ENCODE measurements at regions not wholly inside any gene's neighbourhood (a gene's known extent, or its start where the extent isn't known, plus 50 kb on each side); places are given as distances from the start of the nearest gene placed in this dataset.

GRCh38 chr1:218964471-218965185 is 209.1 kb upstream of the LYPLAL1 start:
- Histone ChIP-seq H3K9ac (ENCODE audit: low read depth, low read length) (no peak overlapping the region), H3K27me3 (ENCODE audit: control insufficient read depth, insufficient read depth, low read length) (no peaks in the 10 kb centered on the region), H3K4me3 (ENCODE audit: low read depth, low read length) (no peak overlapping the region), H3K4me1 (ENCODE audit: control insufficient read depth, insufficient read depth, low read length) (no peaks in the 10 kb centered on the region), H3K9me3 (ENCODE audit: control insufficient read depth, insufficient read depth, low read length) (no peaks in the 10 kb centered on the region; the same call in 1 of the 2 replicates), H3K36me3 (ENCODE audit: control insufficient read depth, insufficient read depth, low read length) (no peaks in the 10 kb centered on the region), H3K27ac (ENCODE audit: low read depth, low read length) (no peak overlapping the region)

GRCh38 chr1:218965821-218966220 is 207.9 kb upstream of the LYPLAL1 start:
- no peaks in the 10 kb centered on the region for H3K36me3 ChIP-seq (ENCODE audit: control insufficient read depth, insufficient read depth, low read length)
- no peak overlapping the region for H3K27ac ChIP-seq (ENCODE audit: low read depth, low read length)

GRCh38 chr1:218967254-218967653 is 206.4 kb upstream of the LYPLAL1 start:
- Histone ChIP-seq H3K4me3 (ENCODE audit: low read depth, low read length) (no peak overlapping the region), H3K27ac (ENCODE audit: low read depth, low read length) (no peak overlapping the region), H3K9ac (ENCODE audit: low read depth, low read length) (no peak overlapping the region), H3K36me3 (ENCODE audit: control insufficient read depth, insufficient read depth, low read length) (no peaks in the 10 kb centered on the region), H3K9me3 (ENCODE audit: control insufficient read depth, insufficient read depth, low read length) (peaks cover 3% of the 10 kb centered on the region), H3K27me3 (ENCODE audit: control insufficient read depth, insufficient read depth, low read length) (no peaks in the 10 kb centered on the region), H3K4me1 (ENCODE audit: control insufficient read depth, insufficient read depth, low read length) (no peaks in the 10 kb centered on the region)

More at GRCh38 chr1:218965821-218966220, 207.9 kb upstream of the LYPLAL1 start:
- Histone ChIP-seq H3K4me3 (ENCODE audit: low read depth, low read length) (no peak overlapping the region), H3K4me1 (ENCODE audit: control insufficient read depth, insufficient read depth, low read length) (no peaks in the 10 kb centered on the region), H3K27me3 (ENCODE audit: control insufficient read depth, insufficient read depth, low read length) (no peaks in the 10 kb centered on the region), H3K9ac (ENCODE audit: low read depth, low read length) (no peak overlapping the region), H3K9me3 (ENCODE audit: control insufficient read depth, insufficient read depth, low read length) (no peaks in the 10 kb centered on the region; the same call in none of the 2 replicates)

- Histone ChIP-seq H3K27me3 (ENCODE audit: control insufficient read depth, insufficient read depth, low read length) (no peaks in the 10 kb centered on the region), H3K36me3 (ENCODE audit: control insufficient read depth, insufficient read depth, low read length) (no peaks in the 10 kb centered on the region), H3K4me3 (ENCODE audit: low read depth, low read length) (no peak overlapping the region)
Observed at GRCh38 chr1:218967836-218968235, 205.8 kb upstream of the LYPLAL1 start.

GRCh38 chr1:218969006-218969405 is 204.7 kb upstream of the LYPLAL1 start:
- no peak overlapping the region for H3K4me3 ChIP-seq (ENCODE audit: low read depth, low read length)
- H3K9me3 ChIP-seq (ENCODE audit: control insufficient read depth, insufficient read depth, low read length): peaks cover 15% of the 10 kb centered on the region
- H3K9ac ChIP-seq (ENCODE audit: low read depth, low read length): no peak overlapping the region
- no peaks in the 10 kb centered on the region for H3K4me1 ChIP-seq (ENCODE audit: control insufficient read depth, insufficient read depth, low read length)
- H3K36me3 ChIP-seq (ENCODE audit: control insufficient read depth, insufficient read depth, low read length): no peaks in the 10 kb centered on the region
- no peak overlapping the region for H3K27ac ChIP-seq (ENCODE audit: low read depth, low read length)
- no peaks in the 10 kb centered on the region for H3K27me3 ChIP-seq (ENCODE audit: control insufficient read depth, insufficient read depth, low read length)

More at GRCh38 chr1:218967836-218968235, 205.8 kb upstream of the LYPLAL1 start:
- H3K9ac ChIP-seq (ENCODE audit: low read depth, low read length): no peak overlapping the region
- peaks cover 8% of the 10 kb centered on the region for H3K9me3 ChIP-seq (ENCODE audit: control insufficient read depth, insufficient read depth, low read length)
- H3K4me1 ChIP-seq (ENCODE audit: control insufficient read depth, insufficient read depth, low read length): no peaks in the 10 kb centered on the region
- H3K27ac ChIP-seq (ENCODE audit: low read depth, low read length): no peak overlapping the region

- no peaks in the 10 kb centered on the region for H3K27me3 ChIP-seq (ENCODE audit: control insufficient read depth, insufficient read depth, low read length)
- no peaks in the 10 kb centered on the region for H3K36me3 ChIP-seq (ENCODE audit: control insufficient read depth, insufficient read depth, low read length)
- no peak overlapping the region for H3K27ac ChIP-seq (ENCODE audit: low read depth, low read length)
- H3K9me3 ChIP-seq (ENCODE audit: control insufficient read depth, insufficient read depth, low read length): peaks cover 15% of the 10 kb centered on the region
- no peak overlapping the region for H3K9ac ChIP-seq (ENCODE audit: low read depth, low read length)
- no peaks in the 10 kb centered on the region for H3K4me1 ChIP-seq (ENCODE audit: control insufficient read depth, insufficient read depth, low read length)
- no peak overlapping the region for H3K4me3 ChIP-seq (ENCODE audit: low read depth, low read length)
Observed at GRCh38 chr1:218970397-218970990, 203.2 kb upstream of the LYPLAL1 start.

GRCh38 chr1:218971156-218971555 is 202.5 kb upstream of the LYPLAL1 start:
- Histone ChIP-seq H3K27me3 (ENCODE audit: control insufficient read depth, insufficient read depth, low read length) (no peaks in the 10 kb centered on the region), H3K36me3 (ENCODE audit: control insufficient read depth, insufficient read depth, low read length) (no peaks in the 10 kb centered on the region), H3K4me3 (ENCODE audit: low read depth, low read length) (no peak overlapping the region)

GRCh38 chr1:218980881-218981280 is 192.8 kb upstream of the LYPLAL1 start:
- H3K9me3 ChIP-seq (ENCODE audit: control insufficient read depth, insufficient read depth, low read length): no peaks in the 10 kb centered on the region
- H3K36me3 ChIP-seq (ENCODE audit: control insufficient read depth, insufficient read depth, low read length): no peaks in the 10 kb centered on the region
- no peaks in the 10 kb centered on the region for H3K27me3 ChIP-seq (ENCODE audit: control insufficient read depth, insufficient read depth, low read length)
- no peak overlapping the region for H3K9ac ChIP-seq (ENCODE audit: low read depth, low read length)
- no peaks in the 10 kb centered on the region for H3K4me1 ChIP-seq (ENCODE audit: control insufficient read depth, insufficient read depth, low read length)
- H3K27ac ChIP-seq (ENCODE audit: low read depth, low read length): no peak overlapping the region
- H3K4me3 ChIP-seq (ENCODE audit: low read depth, low read length): no peak overlapping the region

More at GRCh38 chr1:218971156-218971555, 202.5 kb upstream of the LYPLAL1 start:
- H3K9me3 ChIP-seq (ENCODE audit: control insufficient read depth, insufficient read depth, low read length): peaks cover 15% of the 10 kb centered on the region
- H3K4me1 ChIP-seq (ENCODE audit: control insufficient read depth, insufficient read depth, low read length): no peaks in the 10 kb centered on the region
- no peak overlapping the region for H3K27ac ChIP-seq (ENCODE audit: low read depth, low read length)
- no peak overlapping the region for H3K9ac ChIP-seq (ENCODE audit: low read depth, low read length)

- no peaks in the 10 kb centered on the region for H3K4me1 ChIP-seq (ENCODE audit: control insufficient read depth, insufficient read depth, low read length)
- H3K27ac ChIP-seq (ENCODE audit: low read depth, low read length): no peak overlapping the region
- no peak overlapping the region for H3K4me3 ChIP-seq (ENCODE audit: low read depth, low read length)
- no peaks in the 10 kb centered on the region for H3K9me3 ChIP-seq (ENCODE audit: control insufficient read depth, insufficient read depth, low read length)
- H3K36me3 ChIP-seq (ENCODE audit: control insufficient read depth, insufficient read depth, low read length): no peaks in the 10 kb centered on the region
- no peak overlapping the region for H3K9ac ChIP-seq (ENCODE audit: low read depth, low read length)
- H3K27me3 ChIP-seq (ENCODE audit: control insufficient read depth, insufficient read depth, low read length): no peaks in the 10 kb centered on the region
Observed at GRCh38 chr1:218982482-218982881, 191.2 kb upstream of the LYPLAL1 start.

GRCh38 chr1:218983433-218983832 is 190.2 kb upstream of the LYPLAL1 start:
- H3K27ac ChIP-seq (ENCODE audit: low read depth, low read length): no peak overlapping the region
- no peaks in the 10 kb centered on the region for H3K9me3 ChIP-seq (ENCODE audit: control insufficient read depth, insufficient read depth, low read length)

GRCh38 chr1:218983848-218984247 is 189.8 kb upstream of the LYPLAL1 start:
- H3K27ac ChIP-seq (ENCODE audit: low read depth, low read length): no peak overlapping the region
- H3K9ac ChIP-seq (ENCODE audit: low read depth, low read length): no peak overlapping the region
- H3K4me1 ChIP-seq (ENCODE audit: control insufficient read depth, insufficient read depth, low read length): no peaks in the 10 kb centered on the region
- no peaks in the 10 kb centered on the region for H3K27me3 ChIP-seq (ENCODE audit: control insufficient read depth, insufficient read depth, low read length)
- no peak overlapping the region for H3K4me3 ChIP-seq (ENCODE audit: low read depth, low read length)
- H3K9me3 ChIP-seq (ENCODE audit: control insufficient read depth, insufficient read depth, low read length): no peaks in the 10 kb centered on the region
- H3K36me3 ChIP-seq (ENCODE audit: control insufficient read depth, insufficient read depth, low read length): no peaks in the 10 kb centered on the region

More at GRCh38 chr1:218983433-218983832, 190.2 kb upstream of the LYPLAL1 start:
- no peaks in the 10 kb centered on the region for H3K4me1 ChIP-seq (ENCODE audit: control insufficient read depth, insufficient read depth, low read length)
- H3K4me3 ChIP-seq (ENCODE audit: low read depth, low read length): no peak overlapping the region
- no peak overlapping the region for H3K9ac ChIP-seq (ENCODE audit: low read depth, low read length)
- H3K27me3 ChIP-seq (ENCODE audit: control insufficient read depth, insufficient read depth, low read length): no peaks in the 10 kb centered on the region
- H3K36me3 ChIP-seq (ENCODE audit: control insufficient read depth, insufficient read depth, low read length): no peaks in the 10 kb centered on the region
